ENCODE measurements at regions not wholly inside any gene's neighbourhood (a gene's known extent, or its start where the extent isn't known, plus 50 kb on each side); places are given as distances from the start of the nearest gene placed in this dataset.
"Not testable (repeated sequence)": the region's sequence is repeated elsewhere in the genome, so short reads cannot be mapped to it uniquely, and the experiment has no call there.

DNA sequence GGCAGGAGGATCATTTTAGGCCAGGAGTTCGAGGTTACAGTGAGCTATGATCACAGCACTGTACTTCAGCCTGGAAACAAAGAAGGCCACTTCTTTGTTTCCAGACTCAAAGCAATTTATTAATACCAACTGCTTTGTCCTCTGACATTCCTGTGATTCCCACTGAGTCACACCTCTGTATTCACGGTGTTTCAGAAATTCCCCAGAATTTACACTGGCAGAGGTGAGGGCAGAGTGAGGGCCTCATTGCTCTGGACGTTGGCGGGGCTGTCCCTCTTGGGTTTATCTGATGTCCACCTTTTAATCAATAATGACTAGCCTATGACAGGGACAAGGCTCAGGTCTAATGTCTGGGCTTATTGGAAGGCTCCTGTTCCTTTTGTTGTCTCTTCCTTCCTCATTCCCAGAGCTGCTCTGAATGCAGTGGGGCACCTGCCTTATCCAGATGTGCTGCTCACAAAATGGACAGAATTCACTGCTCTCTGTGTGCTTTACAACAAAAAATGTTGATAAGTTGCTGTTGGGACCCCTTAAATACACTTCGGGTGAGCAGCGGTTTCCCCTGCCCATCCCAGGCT, 160.1 kb downstream of the BCL2L11 start:
- TF ChIP-seq, protein P1, sequence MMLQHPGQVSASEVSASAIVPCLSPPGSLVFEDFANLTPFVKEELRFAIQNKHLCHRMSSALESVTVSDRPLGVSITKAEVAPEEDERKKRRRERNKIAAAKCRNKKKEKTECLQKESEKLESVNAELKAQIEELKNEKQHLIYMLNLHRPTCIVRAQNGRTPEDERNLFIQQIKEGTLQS (IDR thresholded peaks at IDR 0.05) = not testable (repeated sequence)
- TF ChIP-seq RAD21 (IDR thresholded peaks at IDR 0.05; ENCODE audit: low read depth); POLR2AphosphoS5 (IDR thresholded peaks at IDR 0.05; ENCODE audit: low read depth, low read length); FOSL1 (IDR thresholded peaks at IDR 0.05; ENCODE audit: low read depth); CEBPB (IDR thresholded peaks at IDR 0.05; ENCODE audit: low read depth): not testable (repeated sequence)
- TF ChIP-seq, protein P2, sequence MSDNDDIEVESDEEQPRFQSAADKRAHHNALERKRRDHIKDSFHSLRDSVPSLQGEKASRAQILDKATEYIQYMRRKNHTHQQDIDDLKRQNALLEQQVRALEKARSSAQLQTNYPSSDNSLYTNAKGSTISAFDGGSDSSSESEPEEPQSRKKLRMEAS (IDR thresholded peaks at IDR 0.05) = not testable (repeated sequence)
- TF ChIP-seq, protein P3, sequence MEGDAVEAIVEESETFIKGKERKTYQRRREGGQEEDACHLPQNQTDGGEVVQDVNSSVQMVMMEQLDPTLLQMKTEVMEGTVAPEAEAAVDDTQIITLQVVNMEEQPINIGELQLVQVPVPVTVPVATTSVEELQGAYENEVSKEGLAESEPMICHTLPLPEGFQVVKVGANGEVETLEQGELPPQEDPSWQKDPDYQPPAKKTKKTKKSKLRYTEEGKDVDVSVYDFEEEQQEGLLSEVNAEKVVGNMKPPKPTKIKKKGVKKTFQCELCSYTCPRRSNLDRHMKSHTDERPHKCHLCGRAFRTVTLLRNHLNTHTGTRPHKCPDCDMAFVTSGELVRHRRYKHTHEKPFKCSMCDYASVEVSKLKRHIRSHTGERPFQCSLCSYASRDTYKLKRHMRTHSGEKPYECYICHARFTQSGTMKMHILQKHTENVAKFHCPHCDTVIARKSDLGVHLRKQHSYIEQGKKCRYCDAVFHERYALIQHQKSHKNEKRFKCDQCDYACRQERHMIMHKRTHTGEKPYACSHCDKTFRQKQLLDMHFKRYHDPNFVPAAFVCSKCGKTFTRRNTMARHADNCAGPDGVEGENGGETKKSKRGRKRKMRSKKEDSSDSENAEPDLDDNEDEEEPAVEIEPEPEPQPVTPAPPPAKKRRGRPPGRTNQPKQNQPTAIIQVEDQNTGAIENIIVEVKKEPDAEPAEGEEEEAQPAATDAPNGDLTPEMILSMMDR (IDR thresholded peaks at IDR 0.05 in 2 of 3, conservative IDR thresholded peaks at IDR 0.05 in 1 of 3; ENCODE audit: borderline replicate concordance in 1 of 3, insufficient read depth in 1 of 3, low read depth in 2 of 3, low read length in 2 of 3) = not testable (repeated sequence)

Measured in HCT116 (cell line).